IMR-90 (cell line): ENCODE measurements at regions not wholly inside any gene's neighbourhood (a gene's known extent, or its start where the extent isn't known, plus 50 kb on each side); places are given as distances from the start of the nearest gene placed in this dataset.

ENCODE experiments used
- ATAC-seq: fragments of 200-7000 bp; cut with Tn5 transposase; 2 replicates; pipeline ENCODE4 v1.9.1; 2020; ENCODE audit warnings: low read depth, mild to moderate bottlenecking, moderate library complexity
- BruUV-seq: library from RNA; stranded (reverse); fragments of 400-500 nt; replicated peaks from 2 replicates; lab custom pipeline; 2021; lab: Mats Ljungman, UMichigan
- CTCF ChIA-PET: fragments of 300-600 bp; formaldehyde crosslinking; extraction: SDS; loops from one replicate; lab custom pipeline; 2021; ENCODE audit warnings: antibody characterized with exemption; lab: Yijun Ruan, JAX
- POLR2A ChIA-PET: fragments of 300-600 bp; sonication (Branson Sonifier 250); formaldehyde crosslinking; loops from one replicate; lab custom pipeline; 2022; ENCODE audit warnings: antibody characterized with exemption; ENCODE audit not compliant: unreplicated experiment; lab: Charles Lee
- DNase-seq: peaks from one replicate; pipeline ENCODE4 v3.0.0; 2013
- H2AFZ ChIP-seq: replicated peaks from 2 replicates; pipeline ENCODE3; 2013; ENCODE audit warnings: low read length, mild to moderate bottlenecking; ENCODE audit not compliant: poor library complexity
- H2AK5ac ChIP-seq: 2 replicates; pipeline ENCODE4 v1.6.1; 2013; ENCODE audit warnings: low read depth, low read length, inconsistent platforms
- H2AK9ac ChIP-seq: replicated peaks from 2 replicates; pipeline ENCODE3; 2013; ENCODE audit warnings: mild to moderate bottlenecking, low read depth, low read length, moderate library complexity; ENCODE audit not compliant: poor library complexity
- H2BK120ac ChIP-seq: 2 replicates; pipeline ENCODE4 v1.6.1; 2013; ENCODE audit warnings: low read depth, low read length, inconsistent platforms
- H2BK15ac ChIP-seq: 3 replicates; pipeline ENCODE4 v1.6.1; 2013; ENCODE audit warnings: low read depth, low read length, inconsistent platforms
- H2BK20ac ChIP-seq: 2 replicates; pipeline ENCODE4 v1.6.1; 2013; ENCODE audit warnings: low read depth, mild to moderate bottlenecking, inconsistent platforms, low read length, moderate library complexity
- H2BK5ac ChIP-seq: 2 replicates; pipeline ENCODE4 v1.6.1; 2013; ENCODE audit warnings: mild to moderate bottlenecking, low read depth, low read length, inconsistent platforms; ENCODE audit not compliant: poor library complexity, severe bottlenecking
- H3K14ac ChIP-seq: replicated peaks from 2 replicates; pipeline ENCODE4 v1.6.1; 2013; ENCODE audit warnings: low read depth, low read length, inconsistent platforms
- H3K18ac ChIP-seq: 2 replicates; pipeline ENCODE4 v1.6.1; 2013; ENCODE audit warnings: low read depth, low read length, control low read depth
- H3K23ac ChIP-seq: 2 replicates; pipeline ENCODE4 v1.6.1; 2013; ENCODE audit warnings: low read depth, low read length, inconsistent platforms
- H3K27ac ChIP-seq: 2 replicates; pipeline ENCODE4 v1.5.1; 2013; ENCODE audit warnings: mild to moderate bottlenecking, control low read depth, low read length; ENCODE audit not compliant: insufficient read depth
- H3K27me3 ChIP-seq: 2 replicates; pipeline ENCODE4 v1.6.1; 2013; ENCODE audit warnings: low read length; ENCODE audit not compliant: control insufficient read depth, insufficient read depth
- H3K36me3 ChIP-seq: 2 replicates; pipeline ENCODE4 v1.6.1; 2013; ENCODE audit warnings: low read length, mixed read lengths; ENCODE audit not compliant: control insufficient read depth, insufficient read depth
- H3K4ac ChIP-seq: 2 replicates; pipeline ENCODE4 v1.6.1; 2013; ENCODE audit warnings: low read depth, low read length, inconsistent platforms
- H3K4me1 ChIP-seq: 2 replicates; pipeline ENCODE4 v1.6.1; 2013; ENCODE audit warnings: low read length, mixed read lengths; ENCODE audit not compliant: control insufficient read depth, insufficient read depth
- H3K4me2 ChIP-seq: 2 replicates; pipeline ENCODE4 v1.6.1; 2013; ENCODE audit warnings: low read depth, mild to moderate bottlenecking, control low read depth, low read length, moderate library complexity
- H3K4me3 ChIP-seq: 2 replicates; pipeline ENCODE4 v1.5.1; 2013; ENCODE audit warnings: low read depth, mild to moderate bottlenecking, control low read depth, low read length, moderate library complexity; ENCODE audit not compliant: insufficient read depth
- H3K56ac ChIP-seq: 2 replicates; pipeline ENCODE4 v1.6.1; 2013; ENCODE audit warnings: low read length, inconsistent platforms; ENCODE audit not compliant: insufficient read depth; ENCODE audit errors: extremely low read depth
- H3K79me1 ChIP-seq, 2 experiments: 2 replicates each; pipeline ENCODE4 v1.6.1; 2013; ENCODE audit warnings: low read length in 2 of 2, inconsistent platforms in 1 of 2, low read depth in 1 of 2
- H3K9ac ChIP-seq: 2 replicates; pipeline ENCODE4 v1.6.1; 2013; ENCODE audit warnings: low read depth, low read length, control low read depth
- H3K9me1 ChIP-seq: 2 replicates; pipeline ENCODE4 v1.6.1; 2013; ENCODE audit warnings: low read length, inconsistent platforms; ENCODE audit not compliant: insufficient read depth
- H3K9me3 ChIP-seq: 2 replicates; pipeline ENCODE4 v1.6.1; 2013; ENCODE audit warnings: low read length; ENCODE audit not compliant: control insufficient read depth, insufficient read depth
- H4K20me1 ChIP-seq: 2 replicates; pipeline ENCODE4 v1.6.1; 2013; ENCODE audit warnings: low read length, inconsistent platforms; ENCODE audit not compliant: insufficient read depth
- H4K5ac ChIP-seq: 2 replicates; pipeline ENCODE4 v1.6.1; 2013; ENCODE audit warnings: mild to moderate bottlenecking, low read depth, low read length, control low read depth
- H4K8ac ChIP-seq, 2 experiments: 2 replicates each; pipeline ENCODE4 v1.6.1; 2013; ENCODE audit warnings: low read depth in 2 of 2, low read length in 2 of 2, control low read depth in 1 of 2, inconsistent platforms in 1 of 2
- H4K91ac ChIP-seq: 2 replicates; pipeline ENCODE4 v1.6.1; 2013; ENCODE audit warnings: low read depth, low read length, inconsistent platforms; ENCODE audit not compliant: insufficient read depth
- BHLHE40 ChIP-seq: fragments of 150-350 bp; IDR thresholded peaks from 2 replicates; pipeline ENCODE4 v1.6.1; 2016; ENCODE audit warnings: mild to moderate bottlenecking, low read depth, low read length
- CEBPB ChIP-seq: IDR thresholded peaks from 2 replicates; pipeline ENCODE4 v1.6.1; 2012; ENCODE audit warnings: low read depth, low read length, improper control_type of control experiment
- CHD1 ChIP-seq: IDR thresholded peaks from 2 replicates; pipeline ENCODE4 v1.6.1; 2012; ENCODE audit warnings: low read depth, low read length, improper control_type of control experiment
- CTCF ChIP-seq: conservative IDR thresholded peaks from 2 replicates; pipeline ENCODE4 v1.5.1; 2012; ENCODE audit warnings: mild to moderate bottlenecking, low read depth, low read length, improper control_type of control experiment
- ELK1 ChIP-seq: fragments of 150-350 bp; IDR thresholded peaks from 2 replicates; pipeline ENCODE4 v1.6.1; 2016; ENCODE audit warnings: low read depth, mild to moderate bottlenecking, low read length, moderate library complexity, borderline replicate concordance
- FOS ChIP-seq: fragments of 150-350 bp; IDR thresholded peaks from 2 replicates; pipeline ENCODE4 v1.6.1; 2016; ENCODE audit warnings: low read depth, low read length
- MAFK ChIP-seq: IDR thresholded peaks from 2 replicates; pipeline ENCODE4 v1.6.1; 2012; ENCODE audit warnings: low read depth, low read length, improper control_type of control experiment
- MAZ ChIP-seq: IDR thresholded peaks from 2 replicates; pipeline ENCODE4 v1.6.1; 2012; ENCODE audit warnings: low read depth, mild to moderate bottlenecking, low read length, improper control_type of control experiment, moderate library complexity, borderline replicate concordance
- MXI1 ChIP-seq: IDR thresholded peaks from 2 replicates; pipeline ENCODE4 v1.6.1; 2012; ENCODE audit warnings: low read depth, mild to moderate bottlenecking, low read length, moderate library complexity, borderline replicate concordance
- NFE2L2 ChIP-seq: fragments of 150-350 bp; IDR thresholded peaks from 2 replicates; pipeline ENCODE4 v1.6.1; 2016; ENCODE audit warnings: low read depth, mild to moderate bottlenecking, low read length
- POLR2A ChIP-seq: IDR thresholded peaks from 2 replicates; pipeline ENCODE4 v1.6.1; 2012; ENCODE audit warnings: mild to moderate bottlenecking, low read depth, low read length
- RAD21 ChIP-seq: IDR thresholded peaks from 2 replicates; pipeline ENCODE4 v1.6.1; 2012; ENCODE audit warnings: low read length, improper control_type of control experiment
- RCOR1 ChIP-seq: IDR thresholded peaks from 2 replicates; pipeline ENCODE4 v1.6.1; 2012; ENCODE audit warnings: mild to moderate bottlenecking, low read length, improper control_type of control experiment; ENCODE audit not compliant: insufficient replicate concordance
- RFX5 ChIP-seq: IDR thresholded peaks from 2 replicates; pipeline ENCODE4 v1.8.0; 2012; ENCODE audit warnings: low read depth, mild to moderate bottlenecking, low read length, moderate library complexity
- SMC3 ChIP-seq: fragments of 150-350 bp; IDR thresholded peaks from 2 replicates; pipeline ENCODE4 v1.6.1; 2016; ENCODE audit warnings: low read depth, mild to moderate bottlenecking, antibody characterized with exemption, low read length, moderate library complexity
- WGBS, 2 experiments: methylation state at CpG; one replicate each; pipeline versions ENCODE4 v1.1.5 to v1.1.7; 2013; ENCODE audit warnings: missing lambda C conversion rate in 2 of 2; ENCODE audit not compliant: insufficient read length in 1 of 2; ENCODE audit errors: extremely low coverage in 2 of 2; 5-methylcytosine and 5-hydroxymethylcytosine counted together
- dilution Hi-C: fragments of 300-500 bp; cut with HindIII; formaldehyde crosslinking; loops from one replicate; pipeline ENCODE4 v1.14.3; 2018; ENCODE audit warnings: low sequenced_read_pairs; ENCODE audit not compliant: unreplicated experiment
- in situ Hi-C: fragments of 300-500 bp; cut with MboI; formaldehyde crosslinking; loops from 3 replicates; pipeline ENCODE4 v1.14.3; 2019; ENCODE audit warnings: low sequenced_read_pairs, inconsistent platforms, mixed read lengths
- intact Hi-C: fragments of 100-400 bp; cut with micrococcal nuclease; formaldehyde crosslinking; loops from 2 replicates; pipeline ENCODE4 v1.10.0; 2022
- TF ChIP-seq, protein P1 (sequence below): fragments of 150-350 bp; IDR thresholded peaks from 2 replicates; pipeline ENCODE4 v1.6.1; 2017; ENCODE audit warnings: mild to moderate bottlenecking, antibody characterized with exemption, low read length, low read depth

DNA sequence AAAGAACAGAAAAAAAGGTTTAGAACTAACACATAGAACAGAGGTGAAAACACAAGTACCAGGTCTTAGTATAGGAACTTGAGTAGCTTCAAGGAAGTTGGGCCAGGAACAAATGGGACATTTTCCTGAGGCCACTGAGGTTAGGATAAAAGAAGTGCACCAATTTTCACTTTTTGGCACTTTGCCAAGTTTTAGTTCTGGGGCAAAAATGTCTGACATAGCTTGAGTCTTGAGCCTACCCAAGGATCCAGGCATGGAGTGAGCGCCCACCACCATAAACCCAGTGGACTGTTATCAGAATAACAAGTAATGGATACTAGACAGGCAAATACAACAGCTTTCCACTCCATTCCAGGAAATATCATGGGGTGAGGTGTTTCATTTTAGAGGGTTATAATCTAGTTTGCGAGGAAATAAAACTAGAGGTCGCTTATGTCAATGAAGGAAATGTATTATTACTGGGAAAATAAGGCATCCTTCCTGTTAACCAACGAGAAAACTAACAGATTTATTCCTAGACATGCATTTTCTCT lies 199.7 kb upstream of the HMGA2 start:
- intact Hi-C loops: no loop called here
- H3K56ac ChIP-seq: no peak overlapping the region
- ChIA-PET CTCF (no interaction called here), POLR2A (no interaction called here)
- peaks cover 0 to 10% of the 10 kb centered on the region in 2 experiments; a peak in 1 of 4 replicates for H3K79me1 ChIP-seq
- H4K5ac ChIP-seq: peak overlapping the region; percentile 31; the same call in 1 of the 2 replicates
- H3K14ac ChIP-seq: no peak overlapping the region
- no peak overlapping the region for H3K27ac ChIP-seq
- peak overlapping the region; percentile 38; the same call in 1 of the 3 replicates for H2BK15ac ChIP-seq
- H3K4ac ChIP-seq: peak overlapping the region; percentile 29; the same call in 1 of the 2 replicates
- H3K4me2 ChIP-seq: no peak overlapping the region
- H4K20me1 ChIP-seq: no peaks in the 10 kb centered on the region
- peaks cover 3% of the 10 kb centered on the region for H3K9me1 ChIP-seq
- no peak overlapping the region for H3K23ac ChIP-seq
- no peak overlapping the region for H2AFZ ChIP-seq
- TF ChIP-seq FOS (no peak), POLR2A (no peak), NFE2L2 (no peak), RCOR1 (no peak), MXI1 (no peak), RFX5 (no peak), MAFK (no peak), CHD1 (no peak), RAD21 (no peak), CTCF (no peak), BHLHE40 (no peak), CEBPB (no peak), MAZ (no peak), SMC3 (no peak), ELK1 (no peak)
- TF ChIP-seq, protein P1, sequence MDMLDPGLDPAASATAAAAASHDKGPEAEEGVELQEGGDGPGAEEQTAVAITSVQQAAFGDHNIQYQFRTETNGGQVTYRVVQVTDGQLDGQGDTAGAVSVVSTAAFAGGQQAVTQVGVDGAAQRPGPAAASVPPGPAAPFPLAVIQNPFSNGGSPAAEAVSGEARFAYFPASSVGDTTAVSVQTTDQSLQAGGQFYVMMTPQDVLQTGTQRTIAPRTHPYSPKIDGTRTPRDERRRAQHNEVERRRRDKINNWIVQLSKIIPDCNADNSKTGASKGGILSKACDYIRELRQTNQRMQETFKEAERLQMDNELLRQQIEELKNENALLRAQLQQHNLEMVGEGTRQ: no peak
- peaks cover 2% of the 10 kb centered on the region; the same call in 1 of the 2 replicates for H3K4me1 ChIP-seq
- H3K27me3 ChIP-seq: no peaks in the 10 kb centered on the region
- no peak overlapping the region for H3K4me3 ChIP-seq
- peak overlapping the region; percentile 35; the same call in 1 of the 2 replicates for H2BK120ac ChIP-seq
- BruUV-seq: no TSS peak
- H2BK20ac ChIP-seq: no peak overlapping the region
- dilution Hi-C loops: no loop called here
- H2AK9ac ChIP-seq: no peak overlapping the region
- H4K8ac ChIP-seq: no peak overlapping the region
- no peak overlapping the region for H3K9ac ChIP-seq
- H3K18ac ChIP-seq: peak overlapping the region; percentile 48; the same call in 1 of the 2 replicates
- no peak overlapping the region for H2AK5ac ChIP-seq
- no peak overlapping the region for H4K91ac ChIP-seq
- no CpG with 5 or more reads among the region's 4 CpGs for WGBS, 2 experiments
- in situ Hi-C loops: no loop called here
- DNase-seq: no peak
- peaks cover 4% of the 10 kb centered on the region for H3K9me3 ChIP-seq
- ATAC-seq: no peak
- no peak overlapping the region for H2BK5ac ChIP-seq
- no peaks in the 10 kb centered on the region for H3K36me3 ChIP-seq
